ENCODE measurements at regions not wholly inside any gene's neighbourhood (a gene's known extent, or its start where the extent isn't known, plus 50 kb on each side); places are given as distances from the start of the nearest gene placed in this dataset.

- H3K27ac Mint-ChIP-seq, result no peak overlapping the region
Observed at GRCh38 chr16:79751471-79752184, 151.1 kb upstream of the MAF start.

GRCh38 chr16:79750311-79750710 is 149.8 kb upstream of the MAF start:
- H3K27me3 Mint-ChIP-seq (ENCODE audit: low read depth), result peaks cover 3% of the 10 kb centered on the region
- peaks cover 27% of the 10 kb centered on the region for H3K4me1 Mint-ChIP-seq
- H3K36me3 Mint-ChIP-seq, result no peaks in the 10 kb centered on the region
- H3K4me3 Mint-ChIP-seq, result no peak overlapping the region
- TF ChIP-seq CTCF (IDR thresholded peaks at IDR 0.05; ENCODE audit: unreplicated experiment), result no peak
- DNase-seq (ENCODE audit: low spot score in 2 of 2, unreplicated experiment in 2 of 2), result no peak
- peaks cover 13% of the 10 kb centered on the region for H3K9me3 Mint-ChIP-seq
- H3K27ac Mint-ChIP-seq, result no peak overlapping the region

More at GRCh38 chr16:79751471-79752184, 151.1 kb upstream of the MAF start:
- H3K9me3 Mint-ChIP-seq, result peaks cover 13% of the 10 kb centered on the region
- no peak for TF ChIP-seq CTCF (IDR thresholded peaks at IDR 0.05; ENCODE audit: unreplicated experiment)
- no peak overlapping the region for H3K4me3 Mint-ChIP-seq
- DNase-seq (ENCODE audit: low spot score in 2 of 2, unreplicated experiment in 2 of 2), result no peak
- peaks cover 27% of the 10 kb centered on the region for H3K4me1 Mint-ChIP-seq
- peaks cover 3% of the 10 kb centered on the region for H3K27me3 Mint-ChIP-seq (ENCODE audit: low read depth)
- no peaks in the 10 kb centered on the region for H3K36me3 Mint-ChIP-seq

GRCh38 chr16:79748629-79749028 is 148.1 kb upstream of the MAF start:
- no peak for DNase-seq (ENCODE audit: low spot score in 2 of 2, unreplicated experiment in 2 of 2)
- H3K27ac Mint-ChIP-seq, result no peak overlapping the region
- no peaks in the 10 kb centered on the region for H3K36me3 Mint-ChIP-seq
- no peak for TF ChIP-seq CTCF (IDR thresholded peaks at IDR 0.05; ENCODE audit: unreplicated experiment)
- peaks cover 13% of the 10 kb centered on the region for H3K9me3 Mint-ChIP-seq
- H3K4me3 Mint-ChIP-seq, result no peak overlapping the region
- H3K27me3 Mint-ChIP-seq (ENCODE audit: low read depth), result peaks cover 3% of the 10 kb centered on the region
- peaks cover 10% of the 10 kb centered on the region for H3K4me1 Mint-ChIP-seq

- Mint-ChIP-seq H3K4me3 (no peak overlapping the region), H3K9me3 (peaks cover 13% of the 10 kb centered on the region), H3K4me1 (peaks cover 3% of the 10 kb centered on the region), H3K36me3 (no peaks in the 10 kb centered on the region), H3K27ac (no peak overlapping the region), H3K27me3 (ENCODE audit: low read depth) (peaks cover 3% of the 10 kb centered on the region)
- TF ChIP-seq CTCF (IDR thresholded peaks at IDR 0.05; ENCODE audit: unreplicated experiment), result no peak
- no peak for DNase-seq (ENCODE audit: low spot score in 2 of 2, unreplicated experiment in 2 of 2)
Observed at GRCh38 chr16:79747688-79748087, 147.2 kb upstream of the MAF start.

GRCh38 chr16:79740252-79740651 is 139.7 kb upstream of the MAF start:
- Mint-ChIP-seq H3K36me3 (no peaks in the 10 kb centered on the region), H3K9me3 (no peaks in the 10 kb centered on the region), H3K27ac (no peak overlapping the region), H3K4me3 (no peak overlapping the region), H3K27me3 (ENCODE audit: low read depth) (peaks cover 2% of the 10 kb centered on the region), H3K4me1 (no peaks in the 10 kb centered on the region)
- TF ChIP-seq CTCF (IDR thresholded peaks at IDR 0.05; ENCODE audit: unreplicated experiment), result no peak
- no peak for DNase-seq (ENCODE audit: low spot score in 2 of 2, unreplicated experiment in 2 of 2)
